Endometrial microvascular endothelial cells (primary cell): ENCODE measurements at regions not wholly inside any gene's neighbourhood (a gene's known extent, or its start where the extent isn't known, plus 50 kb on each side); places are given as distances from the start of the nearest gene placed in this dataset.

Experiments
- in situ Hi-C: cut with HindIII; loops from 2 replicates; pipeline ENCODE4 v1.10.0; 2017; ENCODE audit warnings: low sequenced_read_pairs, low pct_unique_long_range_greater_than_20kb; ENCODE audit errors: inconsistent ontology term

DNA sequence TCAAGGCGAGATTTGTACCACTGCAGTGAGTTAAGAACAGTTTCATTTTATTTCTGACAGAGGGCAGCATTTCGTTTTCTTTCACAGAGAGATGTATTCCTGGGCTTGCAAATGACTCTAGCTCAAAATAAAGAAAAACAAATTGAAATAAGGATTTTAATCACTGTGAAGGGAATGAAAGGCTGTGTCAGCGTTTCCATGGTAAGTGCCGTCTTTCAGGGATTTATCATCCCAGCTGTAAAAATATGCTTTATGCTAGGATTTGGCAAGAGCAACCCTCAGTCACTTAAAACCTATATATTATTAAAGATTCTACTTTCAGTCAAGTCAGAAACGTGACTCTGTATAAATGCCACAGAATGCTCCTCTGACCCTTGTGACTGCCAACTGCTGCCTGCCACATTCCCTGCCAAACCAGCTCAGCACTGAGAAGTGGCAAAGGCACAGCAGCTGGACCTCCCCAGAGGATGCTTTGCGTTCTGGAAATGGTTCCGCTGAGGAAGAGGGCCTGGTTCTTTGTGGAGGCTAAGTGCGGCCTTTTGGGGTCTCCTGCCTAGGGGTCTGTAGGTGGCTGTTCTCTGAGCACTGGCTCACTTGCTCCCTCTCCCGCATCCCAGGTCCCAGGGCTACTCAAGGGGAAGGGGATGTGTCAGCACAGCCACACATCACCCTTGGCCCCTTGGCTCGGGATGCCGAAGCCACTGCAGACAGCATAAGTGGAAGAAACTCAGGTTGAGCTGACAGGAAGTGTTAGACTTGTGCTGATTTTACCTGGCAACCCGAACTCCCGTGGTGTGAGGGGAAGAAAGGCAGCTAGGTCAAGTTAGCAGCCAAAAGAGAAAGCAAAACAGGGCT, 56.6 kb upstream of the POMGNT2 start:
- in situ Hi-C loops, result no loop called here

DNA sequence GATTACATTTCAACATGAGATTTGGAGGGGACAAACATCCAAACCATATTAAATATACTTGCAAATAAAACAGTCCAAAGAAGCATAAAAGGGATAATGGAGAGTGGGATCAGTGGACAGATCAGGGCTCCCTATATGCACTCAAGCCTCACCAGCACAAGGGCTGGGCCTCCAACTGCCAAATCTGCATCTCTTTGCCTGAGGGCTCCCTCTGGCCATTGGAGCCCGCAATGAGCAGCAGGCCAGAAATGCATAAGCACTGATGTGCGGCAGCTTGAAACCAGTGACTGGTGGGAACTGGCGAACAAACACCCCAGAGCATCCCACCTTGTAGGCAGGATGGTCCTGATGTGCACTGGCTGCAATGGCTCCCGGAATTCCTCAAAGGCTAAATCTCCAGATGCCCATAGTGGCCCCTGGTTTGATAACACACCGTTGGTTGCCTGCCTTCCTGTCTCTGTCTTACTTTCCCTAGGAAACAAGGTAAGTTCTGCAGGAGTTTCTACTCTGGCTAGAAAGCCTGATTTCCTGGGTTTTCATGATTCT, 55.9 kb upstream of the POMGNT2 start:
- in situ Hi-C loops, result no loop called here

DNA sequence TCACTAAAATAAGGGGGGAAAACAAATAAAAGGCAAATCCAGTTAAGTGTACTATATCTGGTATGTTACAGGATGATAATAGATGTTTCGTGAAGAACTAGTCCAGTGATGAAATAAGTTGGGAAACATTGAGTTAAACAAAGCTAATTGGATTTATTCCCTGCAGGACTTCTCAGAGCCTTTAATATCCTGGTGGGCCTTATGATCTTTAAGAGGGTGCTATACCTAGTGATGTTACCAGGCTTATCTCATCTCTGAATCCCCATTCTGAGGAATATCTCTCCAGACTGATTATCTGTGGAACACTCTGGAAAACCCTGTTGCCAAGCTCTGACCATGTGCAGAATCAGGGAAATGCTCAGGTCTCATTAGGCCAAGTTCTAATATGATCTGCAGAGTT, 54.8 kb upstream of the POMGNT2 start:
- in situ Hi-C loops, result no loop called here

DNA sequence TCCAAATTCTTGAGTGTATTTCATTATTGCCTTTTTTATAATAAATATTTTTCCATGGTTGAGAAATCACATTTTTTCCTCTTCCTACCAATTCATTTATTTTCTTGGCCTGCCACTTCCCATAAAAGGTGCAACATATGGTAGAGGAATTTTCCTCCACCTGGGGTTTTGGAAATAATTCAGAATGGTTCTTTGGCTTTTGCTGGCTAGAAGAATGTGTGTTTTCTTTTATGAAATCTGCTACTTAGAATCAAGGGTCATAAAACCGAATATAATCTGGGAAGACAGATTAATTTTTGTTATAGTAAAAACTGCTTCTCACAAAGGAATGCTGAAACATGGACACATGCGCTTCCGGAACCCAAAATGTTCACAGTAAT, 54.0 kb upstream of the POMGNT2 start:
- in situ Hi-C loops, result no loop called here

DNA sequence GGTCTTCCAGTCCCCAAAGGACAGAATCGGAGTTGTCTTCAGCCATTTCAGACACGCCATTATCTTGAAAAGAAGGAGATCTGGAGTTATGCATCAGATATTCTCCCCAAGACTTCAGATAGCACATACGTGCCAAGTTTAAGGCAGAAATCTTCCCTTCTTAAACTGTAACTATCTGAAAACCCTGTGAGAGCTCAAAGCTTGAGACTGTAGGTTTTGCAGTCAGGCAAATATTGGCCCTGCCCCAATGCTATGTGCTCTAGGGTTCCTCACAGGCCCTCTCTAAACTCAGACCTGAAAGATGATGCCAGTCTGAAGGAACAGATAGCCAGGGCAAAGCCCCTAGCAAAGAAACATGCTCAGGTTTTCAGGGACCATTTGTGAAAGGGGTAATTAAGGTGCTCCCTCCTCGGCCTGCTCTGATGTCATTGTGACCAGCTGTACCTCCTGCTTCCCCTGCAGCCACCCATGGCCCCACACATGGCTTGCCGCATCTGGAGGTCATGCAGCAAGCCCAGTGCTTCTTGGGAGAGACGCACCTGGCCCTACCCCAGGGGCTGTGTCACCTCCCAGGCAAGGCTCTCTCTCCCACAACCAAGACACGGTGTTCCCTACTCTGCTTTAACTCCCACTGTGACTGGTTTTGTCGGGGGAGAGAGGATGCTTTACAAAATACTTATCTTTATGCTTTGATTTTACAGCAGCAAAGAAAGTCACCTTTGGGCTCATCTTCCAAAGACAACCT, 53.4 kb upstream of the POMGNT2 start:
- in situ Hi-C loops, result no loop called here

DNA sequence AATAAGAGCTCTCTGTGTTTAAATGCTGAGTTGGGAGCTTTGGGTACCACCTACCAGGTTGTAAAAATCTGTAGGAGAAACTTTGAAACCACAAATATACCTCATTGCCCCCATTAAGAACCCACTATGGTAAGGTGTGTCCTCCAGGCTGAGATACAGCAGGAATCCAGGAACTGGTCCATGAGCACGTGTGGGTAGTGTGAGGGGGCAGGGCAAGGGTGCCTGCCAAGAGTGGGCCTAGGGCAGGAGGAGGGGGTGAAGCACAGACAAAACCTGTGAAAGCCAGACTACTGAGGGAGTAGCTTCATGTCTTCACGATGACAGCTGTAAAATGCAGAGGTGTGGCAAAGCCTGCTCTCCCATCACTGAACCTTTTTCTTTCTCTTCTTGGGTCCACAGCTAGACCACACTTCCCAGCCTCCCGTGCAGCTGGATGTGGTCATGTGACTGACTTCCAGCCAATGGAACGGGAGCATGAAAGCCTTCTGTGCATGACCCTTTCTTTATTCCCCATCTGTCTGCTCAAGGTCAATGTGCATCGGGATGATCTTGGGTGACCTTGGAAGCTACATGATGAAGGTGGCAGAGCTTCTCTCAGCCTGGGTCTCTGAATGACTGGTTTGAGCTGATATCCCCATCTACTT, 51.1 kb upstream of the POMGNT2 start:
- in situ Hi-C loops, result no loop called here

DNA sequence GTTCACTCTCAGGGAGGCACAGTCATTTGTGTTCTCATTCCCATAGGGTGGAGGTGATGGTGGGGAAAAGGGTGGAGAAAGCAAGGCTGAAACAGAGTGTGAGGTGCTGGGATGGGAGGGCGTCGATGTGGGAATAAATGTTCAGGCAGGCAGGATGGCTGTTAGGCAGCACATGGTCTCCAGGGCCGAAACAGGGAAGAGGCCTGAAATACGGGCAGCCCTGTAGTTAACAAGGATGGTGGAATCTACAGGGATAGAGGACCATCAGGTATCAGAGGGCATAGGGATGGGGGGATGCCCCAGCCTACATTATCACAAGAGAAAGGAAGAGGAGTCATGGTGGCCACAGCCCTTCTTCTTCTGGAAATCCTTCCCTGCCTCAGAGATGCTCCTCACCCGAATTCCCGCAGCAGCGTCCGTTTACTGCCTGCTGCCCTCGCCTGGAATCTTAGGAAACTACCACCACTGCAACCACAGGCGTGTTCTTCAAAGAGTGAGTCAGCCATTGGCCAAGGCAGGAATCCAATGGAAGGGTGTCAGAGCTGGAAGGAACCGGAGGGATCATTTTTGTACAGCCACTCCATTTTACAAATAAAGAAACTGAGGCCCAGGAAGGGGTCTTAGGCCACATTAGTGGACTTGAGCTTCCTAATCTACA, 49.7 kb upstream of the POMGNT2 start:
- in situ Hi-C loops, result no loop called here
